Body of pancreas (tissue), 4 donors: ENCODE measurements at regions not wholly inside any gene's neighbourhood (a gene's known extent, or its start where the extent isn't known, plus 50 kb on each side); places are given as distances from the start of the nearest gene placed in this dataset.

Experiments used
- POLR2A ChIP-seq, 3 donors: fragments of 450-650 bp; IDR thresholded peaks; one replicate each; pipeline ENCODE4 v1.6.1; 2016; ENCODE audit warnings: antibody characterized with exemption in 3 of 3, mild to moderate bottlenecking in 2 of 3
- TF ChIP-seq, protein P1 (sequence below), 7 experiments: fragments of 450-650 bp in 4 of 7; fragments of 200-600 bp in 3 of 7; sonication (generic) in 3 of 7; IDR thresholded peaks; one replicate each; pipeline ENCODE4 v1.5.1; 2016 to 2019; ENCODE audit warnings: antibody characterized with exemption in 7 of 7

GRCh38 chr7:115379321-115379720 lies 457.4 kb downstream of the MDFIC start:
- TF ChIP-seq POLR2A (IDR thresholded peaks at IDR 0.05), result no peak
- TF ChIP-seq, protein P1, sequence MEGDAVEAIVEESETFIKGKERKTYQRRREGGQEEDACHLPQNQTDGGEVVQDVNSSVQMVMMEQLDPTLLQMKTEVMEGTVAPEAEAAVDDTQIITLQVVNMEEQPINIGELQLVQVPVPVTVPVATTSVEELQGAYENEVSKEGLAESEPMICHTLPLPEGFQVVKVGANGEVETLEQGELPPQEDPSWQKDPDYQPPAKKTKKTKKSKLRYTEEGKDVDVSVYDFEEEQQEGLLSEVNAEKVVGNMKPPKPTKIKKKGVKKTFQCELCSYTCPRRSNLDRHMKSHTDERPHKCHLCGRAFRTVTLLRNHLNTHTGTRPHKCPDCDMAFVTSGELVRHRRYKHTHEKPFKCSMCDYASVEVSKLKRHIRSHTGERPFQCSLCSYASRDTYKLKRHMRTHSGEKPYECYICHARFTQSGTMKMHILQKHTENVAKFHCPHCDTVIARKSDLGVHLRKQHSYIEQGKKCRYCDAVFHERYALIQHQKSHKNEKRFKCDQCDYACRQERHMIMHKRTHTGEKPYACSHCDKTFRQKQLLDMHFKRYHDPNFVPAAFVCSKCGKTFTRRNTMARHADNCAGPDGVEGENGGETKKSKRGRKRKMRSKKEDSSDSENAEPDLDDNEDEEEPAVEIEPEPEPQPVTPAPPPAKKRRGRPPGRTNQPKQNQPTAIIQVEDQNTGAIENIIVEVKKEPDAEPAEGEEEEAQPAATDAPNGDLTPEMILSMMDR (IDR thresholded peaks at IDR 0.05), result no peak
